SK-N-MC (cell line): ENCODE measurements at regions not wholly inside any gene's neighbourhood (a gene's known extent, or its start where the extent isn't known, plus 50 kb on each side); places are given as distances from the start of the nearest gene placed in this dataset.

ENCODE experiments used
- EZH2 ChIP-seq: fragments of 200-600 bp; sonication (generic); IDR thresholded peaks from one replicate; pipeline ENCODE4 v1.6.1; 2017; ENCODE audit warnings: antibody characterized with exemption
- POLR2AphosphoS5 ChIP-seq: IDR thresholded peaks from 2 replicates; pipeline ENCODE4 v1.6.1; 2012; ENCODE audit warnings: mild to moderate bottlenecking, low read depth, low read length, borderline replicate concordance

DNA sequence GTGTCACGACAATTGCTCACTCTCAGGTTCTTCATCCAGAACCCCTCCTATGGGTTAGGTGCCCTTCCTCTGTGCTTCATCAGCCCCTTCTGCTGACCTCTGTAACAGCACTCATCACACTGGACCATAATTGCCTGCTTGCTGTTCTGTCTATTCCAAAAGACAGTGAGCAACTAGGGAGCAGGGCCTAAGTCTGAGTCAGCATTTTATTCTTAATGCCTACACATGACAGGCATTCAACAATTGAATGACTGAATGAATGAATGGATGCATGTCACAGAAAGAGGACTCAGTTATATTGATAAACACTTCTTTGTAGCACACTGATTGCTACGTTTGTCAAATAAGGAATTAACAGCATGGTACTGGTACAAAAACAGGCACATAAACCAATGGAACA lies 317.0 kb downstream of the ZIC3 start:
- TF ChIP-seq EZH2 (no peak), POLR2AphosphoS5 (no peak)
